Endothelial cell (in vitro differentiated cells): ENCODE measurements at regions not wholly inside any gene's neighbourhood (a gene's known extent, or its start where the extent isn't known, plus 50 kb on each side); places are given as distances from the start of the nearest gene placed in this dataset.

ENCODE experiments used
- DNase-seq: peaks from one replicate; pipeline ENCODE4 v3.0.0; 2021; ENCODE audit warnings: low spot score
- H3K27ac Mint-ChIP-seq: one replicate; pipeline ENCODE4 v1.8.0; 2021; ENCODE audit warnings: mixed read lengths, inconsistent platforms; ENCODE audit not compliant: unreplicated experiment
- H3K27me3 Mint-ChIP-seq: one replicate; pipeline ENCODE4 v1.8.0; 2021; ENCODE audit warnings: mild to moderate bottlenecking, moderate library complexity, mixed read lengths, inconsistent platforms; ENCODE audit not compliant: unreplicated experiment
- H3K36me3 Mint-ChIP-seq: one replicate; pipeline ENCODE4 v1.8.0; 2021; ENCODE audit warnings: mild to moderate bottlenecking, low read depth, mixed read lengths, inconsistent platforms; ENCODE audit not compliant: unreplicated experiment
- H3K4me1 Mint-ChIP-seq: one replicate; pipeline ENCODE4 v1.8.0; 2021; ENCODE audit warnings: mild to moderate bottlenecking, mixed read lengths, inconsistent platforms; ENCODE audit not compliant: unreplicated experiment
- H3K4me3 Mint-ChIP-seq: one replicate; pipeline ENCODE4 v1.8.0; 2021; ENCODE audit warnings: mild to moderate bottlenecking, mixed read lengths, inconsistent platforms; ENCODE audit not compliant: unreplicated experiment
- H3K9me3 Mint-ChIP-seq: one replicate; pipeline ENCODE4 v1.8.0; 2021; ENCODE audit warnings: mixed read lengths, inconsistent platforms; ENCODE audit not compliant: unreplicated experiment
- CTCF ChIP-seq: fragments of 200-600 bp; sonication (generic); IDR thresholded peaks from one replicate; pipeline ENCODE4 v1.5.0; 2021; ENCODE audit warnings: antibody characterized with exemption; ENCODE audit not compliant: unreplicated experiment

GRCh38 chr18:77482190-77483085 is 232.8 kb downstream of the GALR1 start:
- Mint-ChIP-seq H3K36me3 (no peaks in the 10 kb centered on the region), H3K4me3 (no peak overlapping the region), H3K9me3 (no peaks in the 10 kb centered on the region), H3K27me3 (no peaks in the 10 kb centered on the region), H3K4me1 (no peaks in the 10 kb centered on the region), H3K27ac (no peak overlapping the region)
- TF ChIP-seq CTCF = no peak
- DNase-seq = no peak

DNA sequence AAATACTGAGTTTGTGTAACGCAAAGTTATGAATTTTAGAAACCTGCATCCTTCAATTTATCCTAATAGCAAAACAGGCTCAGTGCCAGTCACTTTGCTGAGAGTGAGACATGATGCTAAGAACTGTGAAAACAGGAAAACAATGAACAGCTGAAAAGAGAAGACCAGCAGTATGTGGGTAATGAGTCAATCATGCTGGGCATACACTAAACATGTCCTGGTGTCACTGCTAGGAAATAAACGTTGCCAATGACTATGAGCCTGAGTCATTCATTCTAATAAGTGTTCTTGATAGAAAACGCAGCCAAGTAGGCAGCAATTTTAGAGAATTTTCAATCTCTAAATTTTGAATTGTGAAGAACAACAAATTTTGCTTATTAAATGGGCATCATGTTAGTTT is 237.3 kb downstream of the GALR1 start:
- Mint-ChIP-seq H3K27me3 (no peaks in the 10 kb centered on the region), H3K27ac (no peak overlapping the region), H3K4me1 (no peaks in the 10 kb centered on the region), H3K9me3 (no peaks in the 10 kb centered on the region), H3K36me3 (no peaks in the 10 kb centered on the region), H3K4me3 (no peak overlapping the region)
- TF ChIP-seq CTCF = no peak
- no peak for DNase-seq

- no peak overlapping the region for H3K27ac Mint-ChIP-seq
Observed at GRCh38 chr18:77487951-77488740, 238.5 kb downstream of the GALR1 start.

DNA sequence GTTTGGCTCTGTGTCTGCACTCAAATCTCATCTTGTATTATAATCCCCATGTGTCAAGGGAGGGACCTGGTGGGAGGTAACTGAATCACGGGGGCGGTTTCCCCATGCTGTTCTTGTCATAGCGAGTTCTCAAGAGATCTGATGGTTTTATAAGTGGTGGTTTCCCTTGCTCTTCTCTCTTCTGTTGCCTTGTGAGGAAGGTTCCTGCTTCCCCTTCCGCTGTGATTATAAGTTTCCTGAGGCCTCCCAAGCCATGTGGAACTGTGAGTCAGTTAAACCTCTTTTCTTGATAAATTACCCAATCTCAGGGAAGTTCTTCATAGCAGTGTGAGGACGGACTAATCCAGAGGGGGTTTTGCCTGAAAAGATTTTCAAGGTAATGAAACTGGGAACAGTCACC is 245.4 kb downstream of the GALR1 start:
- no peak overlapping the region for H3K27ac Mint-ChIP-seq
- no peak for TF ChIP-seq CTCF
- no peaks in the 10 kb centered on the region for H3K9me3 Mint-ChIP-seq
- no peaks in the 10 kb centered on the region for H3K36me3 Mint-ChIP-seq
- no peak for DNase-seq
- H3K27me3 Mint-ChIP-seq = peaks cover 2% of the 10 kb centered on the region
- H3K4me1 Mint-ChIP-seq = no peaks in the 10 kb centered on the region
- no peak overlapping the region for H3K4me3 Mint-ChIP-seq

More at GRCh38 chr18:77487951-77488740, 238.5 kb downstream of the GALR1 start:
- Mint-ChIP-seq H3K27me3 (peaks cover 2% of the 10 kb centered on the region), H3K4me3 (no peak overlapping the region), H3K36me3 (no peaks in the 10 kb centered on the region), H3K4me1 (no peaks in the 10 kb centered on the region), H3K9me3 (no peaks in the 10 kb centered on the region)
- TF ChIP-seq CTCF = no peak
- DNase-seq = no peak
